GM21786 (cell line): ENCODE measurements at regions not wholly inside any gene's neighbourhood (a gene's known extent, or its start where the extent isn't known, plus 50 kb on each side); places are given as distances from the start of the nearest gene placed in this dataset.
"Not testable (repeated sequence)": the region's sequence is repeated elsewhere in the genome, so short reads cannot be mapped to it uniquely, and the experiment has no call there.

ENCODE experiments used
- ATAC-seq: cut with Tn5 transposase; IDR thresholded peaks from one replicate; pipeline ENCODE4 v1.9.1; 2021; ENCODE audit not compliant: unreplicated experiment

- ATAC-seq = no peak
Measured at GRCh38 chr1:121566346-121566745, 381.6 kb downstream of the SRGAP2C start.

GRCh38 chr1:121569428-121569827, 384.7 kb downstream of the SRGAP2C start:
- no peak for ATAC-seq

GRCh38 chr1:121573881-121574504, 389.2 kb downstream of the SRGAP2C start:
- not testable (repeated sequence) for ATAC-seq

GRCh38 chr1:121574505-121574899, 389.7 kb downstream of the SRGAP2C start:
- not testable (repeated sequence) for ATAC-seq

- not testable (repeated sequence) for ATAC-seq
Measured at GRCh38 chr1:121582898-121583297, 398.1 kb downstream of the SRGAP2C start.

- ATAC-seq = no peak
Measured at GRCh38 chr1:121586369-121587229, 401.8 kb downstream of the SRGAP2C start.

- ATAC-seq = no peak
Measured at GRCh38 chr1:121587230-121587569, 402.4 kb downstream of the SRGAP2C start.

GRCh38 chr1:121587777-121588176, 403.0 kb downstream of the SRGAP2C start:
- ATAC-seq = no peak

GRCh38 chr1:121594096-121594495, 409.3 kb downstream of the SRGAP2C start:
- ATAC-seq = no peak

- ATAC-seq = no peak
Measured at GRCh38 chr1:121595089-121595488, 410.3 kb downstream of the SRGAP2C start.

GRCh38 chr1:121604843-121605444, 420.2 kb downstream of the SRGAP2C start:
- ATAC-seq = not testable (repeated sequence)

- not testable (repeated sequence) for ATAC-seq
Measured at GRCh38 chr1:121607499-121607898, 422.7 kb downstream of the SRGAP2C start.
